PC-9 (cell line): ENCODE measurements at regions not wholly inside any gene's neighbourhood (a gene's known extent, or its start where the extent isn't known, plus 50 kb on each side); places are given as distances from the start of the nearest gene placed in this dataset.

Experiments
- EZH2 ChIP-seq: fragments of 200-600 bp; sonication (generic); IDR thresholded peaks from 2 replicates; pipeline ENCODE4 v1.8.0; 2017; ENCODE audit warnings: antibody characterized with exemption, low read depth
- TF ChIP-seq, protein P1 (sequence below): fragments of 200-600 bp; sonication (generic); conservative IDR thresholded peaks from 2 replicates; pipeline ENCODE4 v1.6.1; 2017; ENCODE audit warnings: mixed run types, antibody characterized with exemption, mild to moderate bottlenecking, moderate library complexity

DNA sequence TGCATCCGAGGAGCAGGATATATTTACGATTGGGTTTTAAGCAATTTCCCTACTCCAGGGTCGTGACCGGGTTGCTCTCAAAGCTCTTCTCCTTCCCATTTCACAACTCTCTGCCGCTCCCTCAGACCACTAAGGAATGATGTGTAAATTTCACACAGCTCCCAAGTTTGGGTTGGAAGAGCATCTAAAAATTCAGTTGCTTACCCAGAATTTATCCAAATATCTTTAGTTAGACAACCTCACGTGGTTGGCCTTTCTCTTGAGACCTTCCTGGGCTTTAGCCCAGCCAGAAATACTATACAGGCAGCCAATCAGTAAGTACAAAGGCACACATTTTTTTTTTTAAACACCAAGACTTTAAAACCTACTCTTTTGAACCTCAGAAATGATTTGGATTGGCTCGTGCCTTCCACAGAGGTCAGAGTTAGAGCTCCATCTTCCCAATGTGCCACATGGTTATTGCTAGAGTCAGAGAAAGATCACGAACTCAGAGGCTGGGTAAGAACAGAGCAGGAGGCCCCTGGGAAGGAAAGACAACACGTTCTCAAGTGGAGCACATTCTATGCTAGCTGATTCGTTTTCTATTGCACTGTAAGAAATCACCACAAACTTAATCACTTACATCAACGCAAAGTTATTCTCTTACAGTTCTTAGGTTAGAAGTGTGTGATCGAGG lies 335.4 kb upstream of the MGMT start:
- TF ChIP-seq, protein P1, sequence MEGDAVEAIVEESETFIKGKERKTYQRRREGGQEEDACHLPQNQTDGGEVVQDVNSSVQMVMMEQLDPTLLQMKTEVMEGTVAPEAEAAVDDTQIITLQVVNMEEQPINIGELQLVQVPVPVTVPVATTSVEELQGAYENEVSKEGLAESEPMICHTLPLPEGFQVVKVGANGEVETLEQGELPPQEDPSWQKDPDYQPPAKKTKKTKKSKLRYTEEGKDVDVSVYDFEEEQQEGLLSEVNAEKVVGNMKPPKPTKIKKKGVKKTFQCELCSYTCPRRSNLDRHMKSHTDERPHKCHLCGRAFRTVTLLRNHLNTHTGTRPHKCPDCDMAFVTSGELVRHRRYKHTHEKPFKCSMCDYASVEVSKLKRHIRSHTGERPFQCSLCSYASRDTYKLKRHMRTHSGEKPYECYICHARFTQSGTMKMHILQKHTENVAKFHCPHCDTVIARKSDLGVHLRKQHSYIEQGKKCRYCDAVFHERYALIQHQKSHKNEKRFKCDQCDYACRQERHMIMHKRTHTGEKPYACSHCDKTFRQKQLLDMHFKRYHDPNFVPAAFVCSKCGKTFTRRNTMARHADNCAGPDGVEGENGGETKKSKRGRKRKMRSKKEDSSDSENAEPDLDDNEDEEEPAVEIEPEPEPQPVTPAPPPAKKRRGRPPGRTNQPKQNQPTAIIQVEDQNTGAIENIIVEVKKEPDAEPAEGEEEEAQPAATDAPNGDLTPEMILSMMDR, result no peak
- TF ChIP-seq EZH2, result no peak
